Gastroesophageal sphincter (tissue), 4 donors: ENCODE measurements at regions not wholly inside any gene's neighbourhood (a gene's known extent, or its start where the extent isn't known, plus 50 kb on each side); places are given as distances from the start of the nearest gene placed in this dataset.
A peak's percentile ranks its signal among the peaks of the same experiment; 100 is the strongest.

Source experiments
- ATAC-seq: fragments of 150-250 bp; one replicate; pipeline ENCODE4 v1.9.1; 2016; ENCODE audit warnings: mild to moderate bottlenecking, moderate library complexity
- H3K27ac ChIP-seq, 4 donors: fragments of 200-600 bp; sonication (generic) in 3 of 4; 1 replicate in 3 of 4; 2 replicates in 1 of 4; pipeline ENCODE4 v1.5.1; 2016 to 2019
- H3K27me3 ChIP-seq: fragments of 200-600 bp; sonication (generic); one replicate; pipeline ENCODE4 v1.5.1; 2019
- H3K36me3 ChIP-seq, 2 donors: fragments of 200-600 bp; sonication (generic); one replicate each; pipeline ENCODE4 v1.5.1; 2019; ENCODE audit warnings: control low read depth in 1 of 2
- H3K4me1 ChIP-seq, 3 donors: fragments of 200-600 bp; sonication (generic); 1 replicate in 2 of 3; 2 replicates in 1 of 3; pipeline ENCODE4 v1.5.1; 2016 to 2019; ENCODE audit warnings: control low read depth in 2 of 3
- H3K4me3 ChIP-seq, 2 donors: fragments of 200-600 bp; sonication (generic); one replicate each; pipeline ENCODE4 v1.5.1; 2019; ENCODE audit warnings: mild to moderate bottlenecking in 1 of 2, moderate library complexity in 1 of 2
- H3K9me3 ChIP-seq, 3 donors: fragments of 200-600 bp; sonication (generic); one replicate each; pipeline ENCODE4 v1.5.1; 2017 to 2019; ENCODE audit warnings: control low read depth in 2 of 3
- EP300 ChIP-seq: sonication (generic); formaldehyde crosslinking; IDR thresholded peaks from one replicate; pipeline ENCODE4 v1.6.1; 2017; ENCODE audit warnings: antibody characterized with exemption, mild to moderate bottlenecking
- POLR2A ChIP-seq, 2 donors: fragments of 450-650 bp; IDR thresholded peaks; one replicate each; pipeline ENCODE4 v1.6.1; 2017; ENCODE audit warnings: antibody characterized with exemption in 2 of 2, mild to moderate bottlenecking in 2 of 2, moderate library complexity in 1 of 2
- POLR2AphosphoS5 ChIP-seq: sonication (generic); formaldehyde crosslinking; IDR thresholded peaks from one replicate; pipeline ENCODE4 v1.6.1; 2017; ENCODE audit warnings: antibody characterized with exemption
- WGBS, 2 donors: methylation state at CpG; one replicate each; pipeline ENCODE4 v1.1.5; 2018; ENCODE audit warnings: low coverage in 1 of 2; 5-methylcytosine and 5-hydroxymethylcytosine counted together
- TF ChIP-seq, protein P1 (sequence below), 4 experiments: fragments of 200-600 bp in 2 of 4; fragments of 450-650 bp in 2 of 4; sonication (generic) in 1 of 4; IDR thresholded peaks; one replicate each; pipeline ENCODE4 v1.5.1; 2017 to 2019; ENCODE audit warnings: antibody characterized with exemption in 4 of 4, mild to moderate bottlenecking in 2 of 4, moderate library complexity in 2 of 4

DNA sequence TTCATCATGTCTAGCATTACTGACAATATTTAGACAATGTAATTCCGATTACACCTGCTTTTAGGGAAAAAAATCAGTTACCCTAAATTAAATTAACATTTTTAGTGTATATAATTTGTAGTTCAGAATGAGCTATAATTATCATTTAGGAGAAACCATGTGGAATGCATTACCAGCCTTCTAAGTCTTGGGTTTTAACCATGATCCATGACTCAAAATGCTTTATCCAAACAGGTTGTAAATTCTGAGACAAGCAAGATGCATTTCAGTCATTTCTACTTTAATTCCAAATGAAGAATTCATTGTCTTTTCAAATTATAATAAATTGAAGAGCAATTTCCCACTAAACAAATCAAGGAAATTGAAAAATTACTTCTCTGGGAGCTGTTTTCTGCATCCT is 243.7 kb upstream of the LRIG1 start:
- Histone ChIP-seq H3K36me3 (no peaks in the 10 kb centered on the region), H3K27me3 (no peaks in the 10 kb centered on the region), H3K4me3 (no peak overlapping the region), H3K4me1 (peaks cover 0 to 15% (median 0%) of the 10 kb centered on the region in 3 donors), H3K27ac (no peak overlapping the region), H3K9me3 (no peaks in the 10 kb centered on the region)
- no peak for TF ChIP-seq POLR2A (IDR thresholded peaks at IDR 0.05)
- TF ChIP-seq POLR2AphosphoS5, result no peak
- TF ChIP-seq, protein P1, sequence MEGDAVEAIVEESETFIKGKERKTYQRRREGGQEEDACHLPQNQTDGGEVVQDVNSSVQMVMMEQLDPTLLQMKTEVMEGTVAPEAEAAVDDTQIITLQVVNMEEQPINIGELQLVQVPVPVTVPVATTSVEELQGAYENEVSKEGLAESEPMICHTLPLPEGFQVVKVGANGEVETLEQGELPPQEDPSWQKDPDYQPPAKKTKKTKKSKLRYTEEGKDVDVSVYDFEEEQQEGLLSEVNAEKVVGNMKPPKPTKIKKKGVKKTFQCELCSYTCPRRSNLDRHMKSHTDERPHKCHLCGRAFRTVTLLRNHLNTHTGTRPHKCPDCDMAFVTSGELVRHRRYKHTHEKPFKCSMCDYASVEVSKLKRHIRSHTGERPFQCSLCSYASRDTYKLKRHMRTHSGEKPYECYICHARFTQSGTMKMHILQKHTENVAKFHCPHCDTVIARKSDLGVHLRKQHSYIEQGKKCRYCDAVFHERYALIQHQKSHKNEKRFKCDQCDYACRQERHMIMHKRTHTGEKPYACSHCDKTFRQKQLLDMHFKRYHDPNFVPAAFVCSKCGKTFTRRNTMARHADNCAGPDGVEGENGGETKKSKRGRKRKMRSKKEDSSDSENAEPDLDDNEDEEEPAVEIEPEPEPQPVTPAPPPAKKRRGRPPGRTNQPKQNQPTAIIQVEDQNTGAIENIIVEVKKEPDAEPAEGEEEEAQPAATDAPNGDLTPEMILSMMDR (IDR thresholded peaks at IDR 0.05), result no peak
- no peak for TF ChIP-seq EP300
- 92 to 94% methylated on average over 1 of the region's 1 CpG for WGBS, 2 donors
- no peak for ATAC-seq

DNA sequence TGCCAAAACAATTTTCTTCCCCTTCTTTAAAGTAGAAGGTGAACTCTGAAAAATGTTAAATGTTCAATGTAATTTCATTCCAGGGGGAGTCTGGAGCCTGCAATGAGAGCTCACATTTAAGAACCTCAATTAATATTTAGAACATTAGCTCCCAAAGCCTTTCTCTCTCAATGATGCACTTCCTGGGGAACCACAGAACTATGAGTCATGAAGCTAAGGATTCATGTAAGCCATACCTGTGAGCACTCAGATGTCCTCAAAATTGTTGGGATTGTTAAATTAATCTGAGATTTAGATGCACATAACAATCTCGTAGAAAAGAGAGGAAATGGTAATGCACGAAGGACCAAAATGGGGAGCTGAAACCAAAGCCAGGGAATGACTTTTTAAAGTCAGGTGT is 244.2 kb upstream of the LRIG1 start:
- H3K4me1 ChIP-seq, result peaks cover 0 to 15% (median 0%) of the 10 kb centered on the region in 3 donors
- H3K27ac ChIP-seq, result no peak overlapping the region
- no peaks in the 10 kb centered on the region for H3K36me3 ChIP-seq
- H3K4me3 ChIP-seq, result no peak overlapping the region
- WGBS, 2 donors, result 90 to 93% methylated on average over 2 of the region's 2 CpGs
- H3K9me3 ChIP-seq, result no peaks in the 10 kb centered on the region
- no peak for ATAC-seq
- TF ChIP-seq POLR2AphosphoS5 (no peak), EP300 (no peak), POLR2A (IDR thresholded peaks at IDR 0.05) (no peak)
- TF ChIP-seq, protein P1 (IDR thresholded peaks at IDR 0.05), result no peak
- H3K27me3 ChIP-seq, result no peaks in the 10 kb centered on the region

GRCh38 chr3:66747261-66747660 is 246.4 kb upstream of the LRIG1 start:
- no peak overlapping the region for H3K4me3 ChIP-seq
- TF ChIP-seq EP300, result no peak
- no peak for TF ChIP-seq POLR2A (IDR thresholded peaks at IDR 0.05)
- TF ChIP-seq POLR2AphosphoS5, result no peak
- TF ChIP-seq, protein P1 (IDR thresholded peaks at IDR 0.05), result no peak
- H3K27ac ChIP-seq, result no peak overlapping the region
- no peaks in the 10 kb centered on the region for H3K36me3 ChIP-seq
- no peaks in the 10 kb centered on the region for H3K9me3 ChIP-seq
- WGBS, 2 donors, result 82 to 87% methylated on average over 5 to 6 of the region's 6 CpGs
- ATAC-seq, result no peak
- peaks cover 0 to 30% (median 0%) of the 10 kb centered on the region in 3 donors for H3K4me1 ChIP-seq
- H3K27me3 ChIP-seq, result no peaks in the 10 kb centered on the region

GRCh38 chr3:66747696-66748095 is 246.9 kb upstream of the LRIG1 start:
- no peak for ATAC-seq
- H3K4me1 ChIP-seq, result peaks cover 0 to 30% (median 0%) of the 10 kb centered on the region in 3 donors
- 42 to 61% methylated on average over 3 to 4 of the region's 4 CpGs for WGBS, 2 donors
- H3K36me3 ChIP-seq, result no peaks in the 10 kb centered on the region
- no peaks in the 10 kb centered on the region for H3K9me3 ChIP-seq
- no peaks in the 10 kb centered on the region for H3K27me3 ChIP-seq
- no peak overlapping the region for H3K27ac ChIP-seq
- TF ChIP-seq EP300, result no peak
- TF ChIP-seq POLR2AphosphoS5, result no peak
- no peak for TF ChIP-seq POLR2A (IDR thresholded peaks at IDR 0.05)
- TF ChIP-seq, protein P1 (IDR thresholded peaks at IDR 0.05), result no peak
- H3K4me3 ChIP-seq, result no peak overlapping the region

GRCh38 chr3:66748175-66748876 is 247.5 kb upstream of the LRIG1 start:
- TF ChIP-seq POLR2AphosphoS5, result no peak
- TF ChIP-seq, protein P1 (IDR thresholded peaks at IDR 0.05), result no peak
- no peak for TF ChIP-seq POLR2A (IDR thresholded peaks at IDR 0.05)
- TF ChIP-seq EP300, result no peak
- no peak overlapping the region for H3K4me3 ChIP-seq
- 50 to 78% methylated on average over 2 of the region's 2 CpGs for WGBS, 2 donors
- H3K9me3 ChIP-seq, result no peaks in the 10 kb centered on the region
- H3K36me3 ChIP-seq, result no peaks in the 10 kb centered on the region
- H3K27ac ChIP-seq, result peak overlapping the region in 1 of 4 donors; percentile 52
- no peak for ATAC-seq
- no peaks in the 10 kb centered on the region for H3K27me3 ChIP-seq
- peaks cover 0 to 37% (median 0%) of the 10 kb centered on the region in 3 donors for H3K4me1 ChIP-seq
